ENCODE measurements at regions not wholly inside any gene's neighbourhood (a gene's known extent, or its start where the extent isn't known, plus 50 kb on each side); places are given as distances from the start of the nearest gene placed in this dataset.
"Not testable (repeated sequence)": the region's sequence is repeated elsewhere in the genome, so short reads cannot be mapped to it uniquely, and the experiment has no call there.

DNA sequence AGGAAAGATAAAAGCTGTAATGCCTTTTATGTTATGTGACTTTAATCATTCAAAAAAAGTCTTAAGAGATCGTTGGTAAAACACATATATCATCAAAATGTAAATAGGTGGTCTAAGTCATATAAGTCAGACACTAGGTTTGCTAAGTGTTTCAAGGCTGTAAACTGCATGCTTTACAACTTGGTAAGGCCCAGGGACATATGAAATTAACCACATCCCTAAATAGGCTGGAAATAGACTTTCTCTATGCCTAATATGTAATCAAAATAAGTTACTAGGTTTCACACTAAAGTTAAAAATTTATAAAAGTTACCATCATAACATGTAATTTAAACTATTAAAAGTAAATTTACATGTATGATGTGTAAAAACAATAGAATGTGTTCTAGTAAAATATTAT is 946.3 kb upstream of the LRATD1 start:
- H3K9me3 ChIP-seq: no peaks in the 10 kb centered on the region
- FAIRE-seq (no peak), DNase-seq (no peak), ATAC-seq (no peak)
- no peaks in the 10 kb centered on the region for H3K4me1 ChIP-seq
- WGBS, 2 donors: 56 to 68% methylated on average over 1 of the region's 1 CpG
- no peak overlapping the region for H3K27ac ChIP-seq
- H3K4me3 ChIP-seq: no peak overlapping the region
- intact Hi-C loops (cut with DNase I): no loop called here
- H3K27me3 ChIP-seq: no peaks in the 10 kb centered on the region
- H3K36me3 ChIP-seq: no peaks in the 10 kb centered on the region
- TF ChIP-seq, protein P1, sequence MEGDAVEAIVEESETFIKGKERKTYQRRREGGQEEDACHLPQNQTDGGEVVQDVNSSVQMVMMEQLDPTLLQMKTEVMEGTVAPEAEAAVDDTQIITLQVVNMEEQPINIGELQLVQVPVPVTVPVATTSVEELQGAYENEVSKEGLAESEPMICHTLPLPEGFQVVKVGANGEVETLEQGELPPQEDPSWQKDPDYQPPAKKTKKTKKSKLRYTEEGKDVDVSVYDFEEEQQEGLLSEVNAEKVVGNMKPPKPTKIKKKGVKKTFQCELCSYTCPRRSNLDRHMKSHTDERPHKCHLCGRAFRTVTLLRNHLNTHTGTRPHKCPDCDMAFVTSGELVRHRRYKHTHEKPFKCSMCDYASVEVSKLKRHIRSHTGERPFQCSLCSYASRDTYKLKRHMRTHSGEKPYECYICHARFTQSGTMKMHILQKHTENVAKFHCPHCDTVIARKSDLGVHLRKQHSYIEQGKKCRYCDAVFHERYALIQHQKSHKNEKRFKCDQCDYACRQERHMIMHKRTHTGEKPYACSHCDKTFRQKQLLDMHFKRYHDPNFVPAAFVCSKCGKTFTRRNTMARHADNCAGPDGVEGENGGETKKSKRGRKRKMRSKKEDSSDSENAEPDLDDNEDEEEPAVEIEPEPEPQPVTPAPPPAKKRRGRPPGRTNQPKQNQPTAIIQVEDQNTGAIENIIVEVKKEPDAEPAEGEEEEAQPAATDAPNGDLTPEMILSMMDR (IDR thresholded peaks at IDR 0.05): no peak

DNA sequence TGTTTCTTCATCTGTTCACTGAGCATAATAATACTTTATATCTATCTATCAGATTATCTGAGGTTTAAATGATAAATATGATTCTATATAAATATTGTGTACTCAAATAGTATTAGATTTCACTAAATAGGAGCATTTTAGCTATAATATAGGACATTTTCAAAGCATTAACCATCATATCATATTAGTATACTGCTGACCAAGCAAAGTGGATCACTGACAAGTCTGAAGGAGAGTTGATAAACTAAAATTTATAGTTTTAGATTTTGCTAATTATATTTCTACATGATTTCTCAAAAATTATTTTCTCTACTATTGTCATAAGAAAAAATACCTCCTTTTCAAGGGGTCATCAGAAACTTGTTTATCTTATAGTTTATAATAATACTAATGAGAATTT is 937.8 kb upstream of the LRATD1 start:
- intact Hi-C loops (cut with DNase I): no loop called here
- no peaks in the 10 kb centered on the region for H3K4me1 ChIP-seq
- no peak overlapping the region for H3K4me3 ChIP-seq
- no peak overlapping the region for H3K27ac ChIP-seq
- ATAC-seq (no peak), DNase-seq (no peak), FAIRE-seq (no peak)
- no peaks in the 10 kb centered on the region for H3K27me3 ChIP-seq
- no peaks in the 10 kb centered on the region for H3K36me3 ChIP-seq
- peaks cover 0 to 5% (median 0%) of the 10 kb centered on the region in 4 donors for H3K9me3 ChIP-seq
- TF ChIP-seq, protein P1 (IDR thresholded peaks at IDR 0.05): no peak

DNA sequence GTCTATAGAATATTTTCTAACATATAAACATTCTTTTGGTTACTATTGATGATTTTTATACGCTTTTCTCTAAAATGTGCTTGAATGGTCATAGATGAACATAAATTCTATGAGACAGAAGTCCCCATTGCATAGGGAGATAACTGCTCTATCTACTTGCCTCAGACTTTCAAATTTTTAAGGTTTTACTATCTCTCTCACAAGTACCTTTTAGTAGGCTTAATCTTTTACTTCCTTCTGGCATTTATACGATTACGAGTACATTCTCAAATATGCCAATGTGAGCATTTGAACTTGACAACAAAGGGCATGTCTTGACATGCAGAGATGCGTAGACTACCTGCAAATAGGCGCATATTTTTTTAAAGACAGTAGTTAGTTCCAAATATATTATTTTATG is 935.9 kb upstream of the LRATD1 start:
- 88 to 90% methylated on average over 5 of the region's 5 CpGs for WGBS, 2 donors
- H3K4me3 ChIP-seq: no peak overlapping the region
- ATAC-seq: no peak
- TF ChIP-seq, protein P1 (IDR thresholded peaks at IDR 0.05): no peak
- no peaks in the 10 kb centered on the region for H3K4me1 ChIP-seq
- no peaks in the 10 kb centered on the region for H3K36me3 ChIP-seq
- intact Hi-C loops (cut with DNase I): no loop called here
- DNase-seq: no peak
- no peak for FAIRE-seq
- H3K27me3 ChIP-seq: no peaks in the 10 kb centered on the region
- H3K9me3 ChIP-seq: peaks cover 0 to 5% (median 0%) of the 10 kb centered on the region in 4 donors
- no peak overlapping the region for H3K27ac ChIP-seq

GRCh38 chr2:13698847-13699246 is 933.7 kb upstream of the LRATD1 start:
- Histone ChIP-seq H3K27ac (no peak overlapping the region), H3K4me1 (no peaks in the 10 kb centered on the region), H3K36me3 (no peaks in the 10 kb centered on the region), H3K27me3 (no peaks in the 10 kb centered on the region), H3K9me3 (no peaks in the 10 kb centered on the region), H3K4me3 (no peak overlapping the region)
- no peak for FAIRE-seq
- WGBS, 2 donors: 39 to 52% methylated on average over 1 of the region's 1 CpG
- TF ChIP-seq, protein P1 (IDR thresholded peaks at IDR 0.05): no peak
- no peak for DNase-seq
- intact Hi-C loops (cut with DNase I): no loop called here
- ATAC-seq: no peak

DNA sequence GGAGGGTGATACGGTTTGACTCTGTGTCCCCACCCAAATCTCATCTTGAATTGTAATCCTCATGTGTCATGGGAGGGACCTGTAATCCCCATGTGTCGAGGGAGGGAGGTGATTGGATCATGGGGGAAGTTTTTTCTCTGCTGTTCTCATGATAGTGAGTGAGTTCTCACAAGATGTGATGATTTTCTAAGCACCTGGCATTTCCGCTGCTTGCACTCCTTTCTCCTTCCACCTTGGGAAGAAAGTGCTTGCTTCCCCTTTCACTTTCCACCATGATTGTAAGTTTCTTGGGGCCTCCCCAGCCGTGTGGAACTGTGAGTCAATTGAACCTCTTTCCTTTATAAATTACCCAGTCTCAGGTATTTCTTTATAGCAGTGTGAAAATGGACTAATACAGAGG is 932.6 kb upstream of the LRATD1 start:
- H3K9me3 ChIP-seq; H3K4me1 ChIP-seq; DNase-seq; intact Hi-C loops (cut with DNase I); H3K4me3 ChIP-seq; H3K27me3 ChIP-seq; H3K27ac ChIP-seq; FAIRE-seq; H3K36me3 ChIP-seq; ATAC-seq: not testable (repeated sequence)
- WGBS, 2 donors: 66 to 67% methylated on average over 4 of the region's 4 CpGs

GRCh38 chr2:13711154-13711553 is 921.4 kb upstream of the LRATD1 start:
- whole genome bisulfite sequencing, 2 donors: 10 to 14% methylated on average over 2 of the region's 2 CpGs
- peak overlapping the region in 1 of 4 donors; percentile 3 for H3K27ac ChIP-seq
- peak in 1 of 6 donors; percentile 8 for DNase-seq

More at GRCh38 chr2:13711154-13711553, 921.4 kb upstream of the LRATD1 start:
- peak in 3 of 4 donors; percentile 71 to 88 (median 77) for ATAC-seq
- no peaks in the 10 kb centered on the region for H3K36me3 ChIP-seq
- H3K4me3 ChIP-seq: no peak overlapping the region
- intact Hi-C loops (cut with DNase I): no loop called here
- H3K4me1 ChIP-seq: peaks cover 0 to 9% (median 0%) of the 10 kb centered on the region in 3 donors
- H3K27me3 ChIP-seq: no peaks in the 10 kb centered on the region
- TF ChIP-seq, protein P1 (IDR thresholded peaks at IDR 0.05): no peak
- no peaks in the 10 kb centered on the region for H3K9me3 ChIP-seq
- FAIRE-seq: no peak

Measured in pancreas (tissue), 10 donors.